OCI-LY1 (cell line): ENCODE measurements at regions not wholly inside any gene's neighbourhood (a gene's known extent, or its start where the extent isn't known, plus 50 kb on each side); places are given as distances from the start of the nearest gene placed in this dataset.

Experiments used
- EZH2 ChIP-seq: fragments of 200-600 bp; sonication (generic), shearing (Covaris generic); IDR thresholded peaks from 2 replicates; pipeline ENCODE4 v1.8.0; 2017; ENCODE audit warnings: borderline replicate concordance, mixed run types, mild to moderate bottlenecking, antibody characterized with exemption, low read length, moderate library complexity, mixed read lengths
- TF ChIP-seq, protein P1 (sequence below): fragments of 200-600 bp; sonication (generic), shearing (Covaris generic); IDR thresholded peaks from 2 replicates; pipeline ENCODE4 v1.5.1; 2017; ENCODE audit warnings: mild to moderate bottlenecking, antibody characterized with exemption, low read length, moderate library complexity, mixed read lengths

GRCh38 chr13:55266644-55267043 is 1874.1 kb upstream of the PRR20A start:
- TF ChIP-seq, protein P1, sequence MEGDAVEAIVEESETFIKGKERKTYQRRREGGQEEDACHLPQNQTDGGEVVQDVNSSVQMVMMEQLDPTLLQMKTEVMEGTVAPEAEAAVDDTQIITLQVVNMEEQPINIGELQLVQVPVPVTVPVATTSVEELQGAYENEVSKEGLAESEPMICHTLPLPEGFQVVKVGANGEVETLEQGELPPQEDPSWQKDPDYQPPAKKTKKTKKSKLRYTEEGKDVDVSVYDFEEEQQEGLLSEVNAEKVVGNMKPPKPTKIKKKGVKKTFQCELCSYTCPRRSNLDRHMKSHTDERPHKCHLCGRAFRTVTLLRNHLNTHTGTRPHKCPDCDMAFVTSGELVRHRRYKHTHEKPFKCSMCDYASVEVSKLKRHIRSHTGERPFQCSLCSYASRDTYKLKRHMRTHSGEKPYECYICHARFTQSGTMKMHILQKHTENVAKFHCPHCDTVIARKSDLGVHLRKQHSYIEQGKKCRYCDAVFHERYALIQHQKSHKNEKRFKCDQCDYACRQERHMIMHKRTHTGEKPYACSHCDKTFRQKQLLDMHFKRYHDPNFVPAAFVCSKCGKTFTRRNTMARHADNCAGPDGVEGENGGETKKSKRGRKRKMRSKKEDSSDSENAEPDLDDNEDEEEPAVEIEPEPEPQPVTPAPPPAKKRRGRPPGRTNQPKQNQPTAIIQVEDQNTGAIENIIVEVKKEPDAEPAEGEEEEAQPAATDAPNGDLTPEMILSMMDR, result no peak
- no peak for TF ChIP-seq EZH2
